Neuronal stem cell (in vitro differentiated cells): ENCODE measurements at regions not wholly inside any gene's neighbourhood (a gene's known extent, or its start where the extent isn't known, plus 50 kb on each side); places are given as distances from the start of the nearest gene placed in this dataset.

Experiments
- DNase-seq: peaks from one replicate; pipeline ENCODE4 v3.0.0-alpha.2; 2013; ENCODE audit warnings: low spot score
- H2AFZ ChIP-seq: one replicate; pipeline ENCODE4 v1.6.1; 2013; ENCODE audit warnings: mild to moderate bottlenecking, low read length, inconsistent platforms
- H2AK5ac ChIP-seq: 2 replicates; pipeline ENCODE4 v1.6.1; 2013; ENCODE audit warnings: low read depth, mild to moderate bottlenecking, inconsistent platforms, low read length, moderate library complexity, mixed read lengths
- H2BK120ac ChIP-seq: 2 replicates; pipeline ENCODE4 v1.6.1; 2013; ENCODE audit warnings: low read depth, mild to moderate bottlenecking, inconsistent platforms, low read length, moderate library complexity, mixed read lengths
- H2BK12ac ChIP-seq: one replicate; pipeline ENCODE4 v1.6.1; 2013; ENCODE audit warnings: low read length, inconsistent platforms
- H2BK15ac ChIP-seq: 2 replicates; pipeline ENCODE4 v1.6.1; 2013; ENCODE audit warnings: mild to moderate bottlenecking, low read length, inconsistent platforms, mixed read lengths
- H2BK5ac ChIP-seq: one replicate; pipeline ENCODE4 v1.6.1; 2013; ENCODE audit warnings: inconsistent platforms, mild to moderate bottlenecking, low read length, moderate library complexity
- H3K14ac ChIP-seq: one replicate; pipeline ENCODE4 v1.6.1; 2013; ENCODE audit warnings: low read length, inconsistent platforms
- H3K18ac ChIP-seq: 2 replicates; pipeline ENCODE4 v1.6.1; 2013; ENCODE audit warnings: low read length, inconsistent platforms
- H3K23ac ChIP-seq: 2 replicates; pipeline ENCODE4 v1.6.1; 2013; ENCODE audit warnings: low read depth, mild to moderate bottlenecking, mixed read lengths, low read length, inconsistent platforms; ENCODE audit not compliant: poor library complexity
- H3K27ac ChIP-seq: replicated peaks from 3 replicates; pipeline ENCODE4 v1.5.1; 2013; ENCODE audit warnings: low read length, inconsistent platforms
- H3K27me3 ChIP-seq, 3 experiments: 2 replicates each; pipeline ENCODE4 v1.6.1; 2013; ENCODE audit warnings: low read length in 3 of 3, mild to moderate bottlenecking in 2 of 3, inconsistent platforms in 1 of 3, low read depth in 1 of 3, mixed read lengths in 1 of 3, moderate library complexity in 1 of 3; ENCODE audit not compliant: control insufficient read depth in 3 of 3, insufficient read depth in 3 of 3
- H3K36me3 ChIP-seq, 2 donors: replicated peaks in 1 of 2; 2 replicates each; pipeline ENCODE4 v1.6.1; 2013; ENCODE audit warnings: low read length in 2 of 2; ENCODE audit not compliant: control insufficient read depth in 2 of 2, insufficient read depth in 2 of 2
- H3K4ac ChIP-seq: 2 replicates; pipeline ENCODE4 v1.6.1; 2013; ENCODE audit warnings: inconsistent platforms, mild to moderate bottlenecking, low read length, moderate library complexity
- H3K4me1 ChIP-seq, 2 donors: 1 replicate in 1 of 2; 2 replicates in 1 of 2; pipeline ENCODE4 v1.6.1; 2013; ENCODE audit warnings: low read length in 2 of 2, low read depth in 1 of 2; ENCODE audit not compliant: control insufficient read depth in 2 of 2, insufficient read depth in 1 of 2
- H3K4me2 ChIP-seq: one replicate; pipeline ENCODE4 v1.6.1; 2013; ENCODE audit warnings: mild to moderate bottlenecking, low read length, inconsistent platforms; ENCODE audit not compliant: insufficient read depth, poor library complexity, severe bottlenecking
- H3K4me3 ChIP-seq, 2 donors: 2 replicates each; pipeline ENCODE4 v1.5.1; 2013; ENCODE audit warnings: low read length in 2 of 2, mild to moderate bottlenecking in 2 of 2, inconsistent platforms in 1 of 2, moderate library complexity in 1 of 2
- H3K79me1 ChIP-seq: one replicate; pipeline ENCODE4 v1.6.1; 2013; ENCODE audit warnings: low read depth, mild to moderate bottlenecking, inconsistent platforms, low read length, moderate library complexity
- H3K9ac ChIP-seq: one replicate; pipeline ENCODE4 v1.6.1; 2013; ENCODE audit warnings: mild to moderate bottlenecking, low read depth, low read length, inconsistent platforms; ENCODE audit not compliant: poor library complexity
- H3K9me3 ChIP-seq, 2 donors: replicated peaks in 1 of 2; 2 replicates each; pipeline versions ENCODE3 to v1.6.1; 2013; ENCODE audit warnings: low read length in 2 of 2, mild to moderate bottlenecking in 2 of 2, inconsistent platforms in 1 of 2, low read depth in 1 of 2, mixed read lengths in 1 of 2, moderate library complexity in 1 of 2; ENCODE audit not compliant: control insufficient read depth in 2 of 2, insufficient read depth in 1 of 2
- H4K8ac ChIP-seq: one replicate; pipeline ENCODE4 v1.6.1; 2013; ENCODE audit warnings: low read depth, mild to moderate bottlenecking, inconsistent platforms, low read length, moderate library complexity
- H4K91ac ChIP-seq: one replicate; pipeline ENCODE4 v1.6.1; 2013; ENCODE audit warnings: low read length, low read depth, mild to moderate bottlenecking, inconsistent platforms; ENCODE audit not compliant: poor library complexity
- WGBS, 2 donors: extraction: QIAGEN DNeasy Blood & Tissue Kit; methylation state at CpG; one replicate each; pipeline ENCODE4 v1.1.7; 2013; ENCODE audit warnings: missing lambda C conversion rate in 2 of 2, mixed read lengths in 1 of 2; ENCODE audit not compliant: insufficient read length in 2 of 2, insufficient replicate concordance in 1 of 2; ENCODE audit errors: extremely low coverage in 2 of 2; 5-methylcytosine and 5-hydroxymethylcytosine counted together

- Histone ChIP-seq H3K18ac (no peak overlapping the region), H3K9me3 (peaks cover 0 to 4% of the 10 kb centered on the region in 2 donors), H3K4me2 (no peak overlapping the region), H3K27ac (no peak overlapping the region), H3K4me3 (no peak overlapping the region), H4K91ac (no peak overlapping the region), H2AFZ (no peak overlapping the region), H3K23ac (no peak overlapping the region), H3K79me1 (no peaks in the 10 kb centered on the region), H2AK5ac (no peak overlapping the region), H2BK120ac (no peak overlapping the region), H3K4me1 (no peaks in the 10 kb centered on the region), H3K14ac (no peak overlapping the region), H3K9ac (no peak overlapping the region), H2BK5ac (no peak overlapping the region), H3K27me3 (no peaks in the 10 kb centered on the region), H3K4ac (no peak overlapping the region), H3K36me3 (no peaks in the 10 kb centered on the region), H2BK15ac (no peak overlapping the region), H4K8ac (no peak overlapping the region), H2BK12ac (no peak overlapping the region)
- WGBS, 2 donors: no CpG with 5 or more reads among the region's 2 CpGs
- no peak for DNase-seq
Observed at GRCh38 chrY:8551323-8551722, 785.9 kb upstream of the TSPY4 start.

GRCh38 chrY:8552168-8552805 lies 785.0 kb upstream of the TSPY4 start:
- H3K23ac ChIP-seq: no peak overlapping the region
- no CpG with 5 or more reads among the region's 1 CpG for WGBS, 2 donors
- no peak overlapping the region for H2BK12ac ChIP-seq
- H2AK5ac ChIP-seq: no peak overlapping the region
- no peak overlapping the region for H3K4ac ChIP-seq
- H3K4me2 ChIP-seq: no peak overlapping the region
- H3K9ac ChIP-seq: no peak overlapping the region
- no peaks in the 10 kb centered on the region for H3K36me3 ChIP-seq
- no peaks in the 10 kb centered on the region for H3K79me1 ChIP-seq
- H3K14ac ChIP-seq: no peak overlapping the region
- H2AFZ ChIP-seq: no peak overlapping the region
- DNase-seq: no peak
- no peak overlapping the region for H3K27ac ChIP-seq
- H3K18ac ChIP-seq: no peak overlapping the region
- H2BK120ac ChIP-seq: no peak overlapping the region
- no peaks in the 10 kb centered on the region for H3K27me3 ChIP-seq
- H4K91ac ChIP-seq: no peak overlapping the region
- no peak overlapping the region for H2BK5ac ChIP-seq
- H2BK15ac ChIP-seq: no peak overlapping the region
- peaks cover 0 to 4% of the 10 kb centered on the region in 2 donors for H3K9me3 ChIP-seq
- no peak overlapping the region for H3K4me3 ChIP-seq
- no peak overlapping the region for H4K8ac ChIP-seq
- H3K4me1 ChIP-seq: no peaks in the 10 kb centered on the region

- Histone ChIP-seq H3K9ac (no peak overlapping the region), H2AK5ac (no peak overlapping the region), H3K14ac (no peak overlapping the region), H4K91ac (no peak overlapping the region), H2BK15ac (no peak overlapping the region), H2BK120ac (no peak overlapping the region), H3K27ac (no peak overlapping the region), H2AFZ (no peak overlapping the region), H3K4ac (no peak overlapping the region), H3K23ac (no peak overlapping the region), H3K36me3 (no peaks in the 10 kb centered on the region), H3K18ac (no peak overlapping the region), H4K8ac (no peak overlapping the region), H3K4me2 (no peak overlapping the region), H3K79me1 (no peaks in the 10 kb centered on the region), H2BK12ac (no peak overlapping the region), H3K9me3 (peaks cover 0 to 4% of the 10 kb centered on the region in 2 donors), H3K27me3 (no peaks in the 10 kb centered on the region), H2BK5ac (no peak overlapping the region), H3K4me1 (no peaks in the 10 kb centered on the region), H3K4me3 (no peak overlapping the region)
- no peak for DNase-seq
- WGBS, 2 donors: no CpG with 5 or more reads among the region's 8 CpGs
Observed at GRCh38 chrY:8553614-8554013, 783.6 kb upstream of the TSPY4 start.

- WGBS, 2 donors: no CpG with 5 or more reads among the region's 2 CpGs
- Histone ChIP-seq H3K4me2 (no peak overlapping the region), H4K91ac (no peak overlapping the region), H3K14ac (no peak overlapping the region), H3K4ac (no peak overlapping the region), H3K9me3 (peaks cover 0 to 2% of the 10 kb centered on the region in 2 donors), H4K8ac (no peak overlapping the region), H3K4me1 (no peaks in the 10 kb centered on the region), H3K27me3 (no peaks in the 10 kb centered on the region), H2BK15ac (no peak overlapping the region), H2BK120ac (no peak overlapping the region), H3K79me1 (no peaks in the 10 kb centered on the region), H3K9ac (no peak overlapping the region), H3K27ac (no peak overlapping the region), H3K4me3 (no peak overlapping the region), H2BK12ac (no peak overlapping the region), H2AFZ (no peak overlapping the region), H3K23ac (no peak overlapping the region), H2BK5ac (no peak overlapping the region), H3K36me3 (no peaks in the 10 kb centered on the region), H2AK5ac (no peak overlapping the region), H3K18ac (no peak overlapping the region)
- no peak for DNase-seq
Observed at GRCh38 chrY:8561385-8561784, 775.9 kb upstream of the TSPY4 start.
